CD4-positive, CD25-positive, alpha-beta regulatory T cell (primary cell): ENCODE measurements at regions not wholly inside any gene's neighbourhood (a gene's known extent, or its start where the extent isn't known, plus 50 kb on each side); places are given as distances from the start of the nearest gene placed in this dataset.
"Not testable (repeated sequence)": the region's sequence is repeated elsewhere in the genome, so short reads cannot be mapped to it uniquely, and the experiment has no call there.

Source experiments
- ATAC-seq, 2 donors: fragments of 150-1000 bp; cut with Tn5 transposase; one replicate each; pipeline ENCODE4 v1.10.0; 2021; ENCODE audit warnings: low read depth in 2 of 2, moderate number of reproducible peaks in 2 of 2, moderate library complexity in 1 of 2
- DNase-seq, 3 donors: peaks; one replicate each; pipeline versions ENCODE4 v3.0.0 to v3.0.0-alpha.2; 2012 to 2022; ENCODE audit warnings: mixed read lengths in 1 of 3
- H3K27ac ChIP-seq: one replicate; pipeline ENCODE4 v1.7.0; 2013; ENCODE audit warnings: mild to moderate bottlenecking, low read length; ENCODE audit not compliant: insufficient read depth, poor library complexity, severe bottlenecking
- H3K27me3 ChIP-seq: one replicate; pipeline ENCODE4 v1.7.0; 2013; ENCODE audit warnings: low read length; ENCODE audit not compliant: control insufficient read depth, insufficient read depth
- H3K36me3 ChIP-seq: one replicate; pipeline ENCODE4 v1.7.0; 2013; ENCODE audit warnings: mild to moderate bottlenecking, low read length, moderate library complexity; ENCODE audit not compliant: control insufficient read depth, insufficient read depth
- H3K4me1 ChIP-seq: 2 replicates; pipeline ENCODE4 v1.7.0; 2013; ENCODE audit warnings: mild to moderate bottlenecking, low read length; ENCODE audit not compliant: insufficient read depth, control insufficient read depth, poor library complexity, severe bottlenecking
- H3K4me3 ChIP-seq: one replicate; pipeline ENCODE4 v1.7.0; 2013; ENCODE audit warnings: low read depth, mild to moderate bottlenecking, low read length, moderate library complexity
- H3K9me3 ChIP-seq, 2 experiments: 1 replicate in 1 of 2; 2 replicates in 1 of 2; pipeline ENCODE4 v1.7.0; 2013; ENCODE audit warnings: low read length in 2 of 2, mild to moderate bottlenecking in 1 of 2, moderate library complexity in 1 of 2; ENCODE audit not compliant: control insufficient read depth in 2 of 2
- H3K27ac Mint-ChIP-seq, 3 donors: one replicate each; pipeline ENCODE4 v1.8.0; 2020 to 2022; ENCODE audit warnings: mild to moderate bottlenecking in 3 of 3, mixed read lengths in 3 of 3, moderate library complexity in 2 of 3
- H3K27me3 Mint-ChIP-seq: one replicate; pipeline ENCODE4 v1.8.0; 2022; ENCODE audit warnings: mild to moderate bottlenecking, mixed read lengths
- H3K36me3 Mint-ChIP-seq: one replicate; pipeline ENCODE4 v1.8.0; 2020; ENCODE audit warnings: mixed read lengths
- H3K4me1 Mint-ChIP-seq, 4 donors: one replicate each; pipeline ENCODE4 v1.8.0; 2020 to 2022; ENCODE audit warnings: mixed read lengths in 4 of 4, mild to moderate bottlenecking in 1 of 4
- H3K4me3 Mint-ChIP-seq, 4 donors: one replicate each; pipeline ENCODE4 v1.8.0; 2020 to 2022; ENCODE audit warnings: mild to moderate bottlenecking in 4 of 4, mixed read lengths in 4 of 4, moderate library complexity in 3 of 4
- H3K9me3 Mint-ChIP-seq, 7 donors: one replicate each; pipeline ENCODE4 v1.8.0; 2020 to 2022; ENCODE audit warnings: mixed read lengths in 7 of 7, mild to moderate bottlenecking in 3 of 7, moderate library complexity in 2 of 7

- H3K27me3 ChIP-seq, DNase-seq, H3K27ac ChIP-seq, H3K27ac Mint-ChIP-seq, H3K36me3 Mint-ChIP-seq, ATAC-seq, H3K36me3 ChIP-seq, H3K4me1 Mint-ChIP-seq, H3K4me3 ChIP-seq, H3K4me3 Mint-ChIP-seq, H3K9me3 ChIP-seq, H3K4me1 ChIP-seq: not testable (repeated sequence)
- peaks cover 36% of the 10 kb centered on the region for H3K27me3 Mint-ChIP-seq
- peaks cover 0 to 18% (median 4%) of the 10 kb centered on the region in 7 donors for H3K9me3 Mint-ChIP-seq
Observed at GRCh38 chr1:113312651-113313050, 77.7 kb upstream of the MAGI3 start.

GRCh38 chr1:113314600-113314999, 75.7 kb upstream of the MAGI3 start:
- H3K27me3 ChIP-seq, result no peaks in the 10 kb centered on the region
- Mint-ChIP-seq H3K36me3 (peaks cover 5% of the 10 kb centered on the region), H3K27me3 (peaks cover 28% of the 10 kb centered on the region), H3K27ac (peak overlapping the region in 1 of 3 donors; percentile 54), H3K4me1 (no peaks in the 10 kb centered on the region), H3K4me3 (no peak overlapping the region), H3K9me3 (peaks cover 0 to 18% (median 4%) of the 10 kb centered on the region in 7 donors)
- no peak for DNase-seq
- no peaks in the 10 kb centered on the region for H3K36me3 ChIP-seq
- ATAC-seq, result no peak
- H3K4me1 ChIP-seq, result no peaks in the 10 kb centered on the region
- no peak overlapping the region for H3K4me3 ChIP-seq
- no peak overlapping the region for H3K27ac ChIP-seq
- H3K9me3 ChIP-seq, result peaks cover 0 to 2% of the 10 kb centered on the region in 2 experiments

- H3K27me3 Mint-ChIP-seq, result peaks cover under 1% of the 10 kb centered on the region
- no peaks in the 10 kb centered on the region for H3K4me1 ChIP-seq
- H3K4me3 Mint-ChIP-seq, result no peak overlapping the region
- ATAC-seq, result no peak
- no peak for DNase-seq
- no peak overlapping the region for H3K27ac Mint-ChIP-seq
- H3K27me3 ChIP-seq, result no peaks in the 10 kb centered on the region
- no peak overlapping the region for H3K27ac ChIP-seq
- H3K36me3 ChIP-seq, result no peaks in the 10 kb centered on the region
- no peaks in the 10 kb centered on the region for H3K9me3 ChIP-seq
- H3K4me3 ChIP-seq, result no peak overlapping the region
- H3K36me3 Mint-ChIP-seq, result no peaks in the 10 kb centered on the region
- H3K4me1 Mint-ChIP-seq, result no peaks in the 10 kb centered on the region
- H3K9me3 Mint-ChIP-seq, result peaks cover 0 to 3% (median 0%) of the 10 kb centered on the region in 7 donors
Observed at GRCh38 chr1:113320272-113320671, 70.0 kb upstream of the MAGI3 start.

- Mint-ChIP-seq H3K9me3 (peaks cover 0 to 1% (median 0%) of the 10 kb centered on the region in 7 donors), H3K27ac (no peak overlapping the region), H3K4me1 (no peaks in the 10 kb centered on the region), H3K27me3 (no peaks in the 10 kb centered on the region), H3K4me3 (no peak overlapping the region), H3K36me3 (no peaks in the 10 kb centered on the region)
- no peak overlapping the region for H3K4me3 ChIP-seq
- H3K4me1 ChIP-seq, result no peaks in the 10 kb centered on the region
- no peaks in the 10 kb centered on the region for H3K9me3 ChIP-seq
- DNase-seq (no peak), ATAC-seq (no peak)
- no peak overlapping the region for H3K27ac ChIP-seq
- H3K36me3 ChIP-seq, result no peaks in the 10 kb centered on the region
- no peaks in the 10 kb centered on the region for H3K27me3 ChIP-seq
Observed at GRCh38 chr1:113320972-113321680, 69.2 kb upstream of the MAGI3 start.

GRCh38 chr1:113321771-113322387, 68.4 kb upstream of the MAGI3 start:
- Histone ChIP-seq H3K4me3 (no peak overlapping the region), H3K27me3 (no peaks in the 10 kb centered on the region), H3K36me3 (no peaks in the 10 kb centered on the region), H3K4me1 (no peaks in the 10 kb centered on the region), H3K27ac (no peak overlapping the region), H3K9me3 (no peaks in the 10 kb centered on the region)
- Mint-ChIP-seq H3K4me1 (no peaks in the 10 kb centered on the region), H3K27ac (no peak overlapping the region), H3K9me3 (peaks cover 0 to 1% (median 0%) of the 10 kb centered on the region in 7 donors), H3K4me3 (no peak overlapping the region), H3K27me3 (no peaks in the 10 kb centered on the region), H3K36me3 (no peaks in the 10 kb centered on the region)
- ATAC-seq (no peak), DNase-seq (no peak)

GRCh38 chr1:113322439-113322838, 67.9 kb upstream of the MAGI3 start:
- H3K4me1 Mint-ChIP-seq, result no peaks in the 10 kb centered on the region
- no peak overlapping the region for H3K27ac ChIP-seq

GRCh38 chr1:113325022-113325421, 65.3 kb upstream of the MAGI3 start:
- Mint-ChIP-seq H3K36me3 (no peaks in the 10 kb centered on the region), H3K4me1 (no peaks in the 10 kb centered on the region), H3K27ac (no peak overlapping the region), H3K9me3 (peaks cover 0 to 3% (median 0%) of the 10 kb centered on the region in 7 donors), H3K27me3 (peaks cover 8% of the 10 kb centered on the region), H3K4me3 (no peak overlapping the region)
- Histone ChIP-seq H3K9me3 (no peaks in the 10 kb centered on the region), H3K27ac (no peak overlapping the region), H3K4me1 (no peaks in the 10 kb centered on the region), H3K36me3 (no peaks in the 10 kb centered on the region), H3K4me3 (no peak overlapping the region), H3K27me3 (no peaks in the 10 kb centered on the region)
- DNase-seq (no peak), ATAC-seq (no peak)

More at GRCh38 chr1:113322439-113322838, 67.9 kb upstream of the MAGI3 start:
- ATAC-seq (no peak), DNase-seq (no peak)
- Mint-ChIP-seq H3K4me3 (no peak overlapping the region), H3K9me3 (peaks cover 0 to 1% (median 0%) of the 10 kb centered on the region in 7 donors), H3K27me3 (no peaks in the 10 kb centered on the region), H3K36me3 (no peaks in the 10 kb centered on the region), H3K27ac (no peak overlapping the region)
- Histone ChIP-seq H3K9me3 (no peaks in the 10 kb centered on the region), H3K27me3 (no peaks in the 10 kb centered on the region), H3K36me3 (no peaks in the 10 kb centered on the region), H3K4me3 (no peak overlapping the region), H3K4me1 (no peaks in the 10 kb centered on the region)

GRCh38 chr1:113326976-113327375, 63.3 kb upstream of the MAGI3 start:
- H3K4me1 ChIP-seq, result no peaks in the 10 kb centered on the region
- ATAC-seq, result no peak

More at GRCh38 chr1:113326976-113327375, 63.3 kb upstream of the MAGI3 start:
- DNase-seq, result no peak
- Mint-ChIP-seq H3K4me1 (no peaks in the 10 kb centered on the region), H3K36me3 (no peaks in the 10 kb centered on the region), H3K27me3 (peaks cover 9% of the 10 kb centered on the region), H3K4me3 (no peak overlapping the region), H3K9me3 (peaks cover 0 to 3% (median 0%) of the 10 kb centered on the region in 7 donors), H3K27ac (no peak overlapping the region)
- H3K36me3 ChIP-seq, result no peaks in the 10 kb centered on the region
- H3K27me3 ChIP-seq, result no peaks in the 10 kb centered on the region
- no peak overlapping the region for H3K27ac ChIP-seq
- H3K4me3 ChIP-seq, result no peak overlapping the region
- H3K9me3 ChIP-seq, result no peaks in the 10 kb centered on the region
